ENCODE measurements at regions not wholly inside any gene's neighbourhood (a gene's known extent, or its start where the extent isn't known, plus 50 kb on each side); places are given as distances from the start of the nearest gene placed in this dataset.
"Not testable (repeated sequence)": the region's sequence is repeated elsewhere in the genome, so short reads cannot be mapped to it uniquely, and the experiment has no call there.

GRCh38 chr1:105270966-105271365 is 1521.3 kb downstream of the AMY1C start:
- H3K36me3 ChIP-seq (replicated peaks; ENCODE audit: insufficient read depth, low read depth), result no peaks in the 10 kb centered on the region
- H3K27me3 ChIP-seq, result no peaks in the 10 kb centered on the region
- no peak overlapping the region for H3K4me2 ChIP-seq
- H3K27ac ChIP-seq, result no peak overlapping the region
- no peaks in the 10 kb centered on the region for H3K9me2 ChIP-seq (replicated peaks; ENCODE audit: insufficient read depth)
- no peaks in the 10 kb centered on the region for H3K9me3 ChIP-seq (ENCODE audit: low read depth)
- no peak for DNase-seq (ENCODE audit: low spot score)
- TF ChIP-seq, protein P1, sequence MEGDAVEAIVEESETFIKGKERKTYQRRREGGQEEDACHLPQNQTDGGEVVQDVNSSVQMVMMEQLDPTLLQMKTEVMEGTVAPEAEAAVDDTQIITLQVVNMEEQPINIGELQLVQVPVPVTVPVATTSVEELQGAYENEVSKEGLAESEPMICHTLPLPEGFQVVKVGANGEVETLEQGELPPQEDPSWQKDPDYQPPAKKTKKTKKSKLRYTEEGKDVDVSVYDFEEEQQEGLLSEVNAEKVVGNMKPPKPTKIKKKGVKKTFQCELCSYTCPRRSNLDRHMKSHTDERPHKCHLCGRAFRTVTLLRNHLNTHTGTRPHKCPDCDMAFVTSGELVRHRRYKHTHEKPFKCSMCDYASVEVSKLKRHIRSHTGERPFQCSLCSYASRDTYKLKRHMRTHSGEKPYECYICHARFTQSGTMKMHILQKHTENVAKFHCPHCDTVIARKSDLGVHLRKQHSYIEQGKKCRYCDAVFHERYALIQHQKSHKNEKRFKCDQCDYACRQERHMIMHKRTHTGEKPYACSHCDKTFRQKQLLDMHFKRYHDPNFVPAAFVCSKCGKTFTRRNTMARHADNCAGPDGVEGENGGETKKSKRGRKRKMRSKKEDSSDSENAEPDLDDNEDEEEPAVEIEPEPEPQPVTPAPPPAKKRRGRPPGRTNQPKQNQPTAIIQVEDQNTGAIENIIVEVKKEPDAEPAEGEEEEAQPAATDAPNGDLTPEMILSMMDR (IDR thresholded peaks at IDR 0.05; ENCODE audit: poor library complexity), result no peak
- TF ChIP-seq EZH2 (IDR thresholded peaks at IDR 0.05; ENCODE audit: borderline replicate concordance) (no peak), EZH2phosphoT487 (IDR thresholded peaks at IDR 0.05; ENCODE audit: low read depth, severe bottlenecking, unreplicated experiment) (no peak)
- H3K4me1 ChIP-seq (ENCODE audit: insufficient read depth), result no peaks in the 10 kb centered on the region
- no peak overlapping the region for H2AFZ ChIP-seq
- 70% methylated on average over 2 of the region's 2 CpGs for WGBS (ENCODE audit: low lambda C conversion rate, missing lambda C conversion rate)
- H3K4me3 ChIP-seq, result no peak overlapping the region
- H3K79me2 ChIP-seq, result no peaks in the 10 kb centered on the region
- no peaks in the 10 kb centered on the region for H4K20me1 ChIP-seq (ENCODE audit: insufficient read depth, poor library complexity, severe bottlenecking)

DNA sequence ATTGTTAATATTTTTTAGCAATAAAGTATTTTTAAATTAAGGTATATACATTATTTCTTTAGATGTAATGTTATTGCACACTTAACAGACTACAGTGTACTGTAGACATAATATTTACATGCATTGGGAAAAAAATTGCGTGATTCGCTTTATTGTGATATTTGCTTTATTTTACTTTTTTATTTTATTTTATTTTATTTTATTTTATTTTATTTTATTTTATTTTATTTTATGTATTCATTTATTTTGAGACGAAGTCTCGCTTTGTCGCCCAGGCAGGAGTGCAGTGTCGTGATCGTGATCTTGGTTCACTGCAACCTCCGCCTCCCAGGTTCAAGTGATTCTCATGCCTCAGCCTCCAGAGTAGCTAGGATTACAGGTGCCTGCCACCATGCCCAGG is 1522.7 kb downstream of the AMY1C start:
- H3K27me3 ChIP-seq; DNase-seq (ENCODE audit: low spot score); H3K79me2 ChIP-seq; H3K36me3 ChIP-seq (replicated peaks; ENCODE audit: insufficient read depth, low read depth); H3K27ac ChIP-seq; H3K4me2 ChIP-seq; H3K9me3 ChIP-seq (ENCODE audit: low read depth); H3K9me2 ChIP-seq (replicated peaks; ENCODE audit: insufficient read depth); H3K4me1 ChIP-seq (ENCODE audit: insufficient read depth); H2AFZ ChIP-seq; H3K4me3 ChIP-seq; H4K20me1 ChIP-seq (ENCODE audit: insufficient read depth, poor library complexity, severe bottlenecking): not testable (repeated sequence)
- WGBS (ENCODE audit: low lambda C conversion rate, missing lambda C conversion rate), result 95% methylated on average over 8 of the region's 8 CpGs

GRCh38 chr1:105294838-105295237 is 1545.1 kb downstream of the AMY1C start:
- Histone ChIP-seq H3K9me2 (replicated peaks; ENCODE audit: insufficient read depth) (no peaks in the 10 kb centered on the region), H3K4me2 (no peak overlapping the region), H3K4me3 (no peak overlapping the region), H3K27me3 (no peaks in the 10 kb centered on the region), H3K79me2 (no peaks in the 10 kb centered on the region), H3K9me3 (ENCODE audit: low read depth) (no peaks in the 10 kb centered on the region), H2AFZ (no peak overlapping the region), H4K20me1 (ENCODE audit: insufficient read depth, poor library complexity, severe bottlenecking) (no peaks in the 10 kb centered on the region), H3K4me1 (ENCODE audit: insufficient read depth) (no peaks in the 10 kb centered on the region), H3K36me3 (replicated peaks; ENCODE audit: insufficient read depth, low read depth) (no peaks in the 10 kb centered on the region), H3K27ac (no peak overlapping the region)
- no peak for DNase-seq (ENCODE audit: low spot score)
- WGBS (ENCODE audit: low lambda C conversion rate, missing lambda C conversion rate), result 93% methylated on average over 2 of the region's 2 CpGs
- TF ChIP-seq EZH2 (IDR thresholded peaks at IDR 0.05; ENCODE audit: borderline replicate concordance) (no peak), EZH2phosphoT487 (IDR thresholded peaks at IDR 0.05; ENCODE audit: low read depth, severe bottlenecking, unreplicated experiment) (no peak)
- TF ChIP-seq, protein P1 (IDR thresholded peaks at IDR 0.05; ENCODE audit: poor library complexity), result no peak

- Histone ChIP-seq H3K9me3 (ENCODE audit: low read depth) (no peaks in the 10 kb centered on the region), H3K9me2 (replicated peaks; ENCODE audit: insufficient read depth) (no peaks in the 10 kb centered on the region), H3K4me1 (ENCODE audit: insufficient read depth) (no peaks in the 10 kb centered on the region), H4K20me1 (ENCODE audit: insufficient read depth, poor library complexity, severe bottlenecking) (no peaks in the 10 kb centered on the region), H3K4me3 (no peak overlapping the region), H3K27ac (no peak overlapping the region), H3K36me3 (replicated peaks; ENCODE audit: insufficient read depth, low read depth) (no peaks in the 10 kb centered on the region), H2AFZ (no peak overlapping the region), H3K27me3 (no peaks in the 10 kb centered on the region), H3K4me2 (no peak overlapping the region), H3K79me2 (no peaks in the 10 kb centered on the region)
- DNase-seq (ENCODE audit: low spot score), result no peak
- whole genome bisulfite sequencing (ENCODE audit: low lambda C conversion rate, missing lambda C conversion rate), result 40% methylated on average over 1 of the region's 1 CpG
- TF ChIP-seq EZH2phosphoT487 (IDR thresholded peaks at IDR 0.05; ENCODE audit: low read depth, severe bottlenecking, unreplicated experiment) (no peak), EZH2 (IDR thresholded peaks at IDR 0.05; ENCODE audit: borderline replicate concordance) (no peak)
- TF ChIP-seq, protein P1 (IDR thresholded peaks at IDR 0.05; ENCODE audit: poor library complexity), result no peak
Measured at GRCh38 chr1:105310063-105310462, 1560.4 kb downstream of the AMY1C start.
